ENCODE measurements at regions not wholly inside any gene's neighbourhood (a gene's known extent, or its start where the extent isn't known, plus 50 kb on each side); places are given as distances from the start of the nearest gene placed in this dataset.

DNA sequence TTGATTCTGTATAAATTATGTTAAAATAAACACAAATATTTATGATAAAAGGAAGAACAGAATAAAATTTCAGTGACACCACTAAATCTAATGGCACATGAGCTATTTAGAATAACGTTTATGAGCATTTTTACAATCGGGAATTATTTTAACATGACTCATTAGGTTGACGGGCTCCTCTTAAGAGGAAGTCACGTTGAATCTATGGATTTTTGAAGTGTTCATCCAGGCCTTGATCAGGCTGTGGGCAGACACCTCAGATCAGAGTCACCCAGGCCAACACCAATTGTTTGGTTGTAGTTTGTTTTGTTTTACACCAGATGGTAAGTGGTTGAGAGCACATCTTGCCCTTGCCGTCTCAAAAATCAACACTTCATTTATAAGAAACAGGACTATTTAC, 257.8 kb downstream of the FOXO1 start:
- TF ChIP-seq CTCF (conservative IDR thresholded peaks at IDR 0.05; ENCODE audit: low read length) (no peak), EZH2phosphoT487 (IDR thresholded peaks at IDR 0.05; ENCODE audit: borderline replicate concordance, low read depth, low read length) (no peak)
